Keratinocyte (primary cell): ENCODE measurements at regions not wholly inside any gene's neighbourhood (a gene's known extent, or its start where the extent isn't known, plus 50 kb on each side); places are given as distances from the start of the nearest gene placed in this dataset.
"Not testable (repeated sequence)": the region's sequence is repeated elsewhere in the genome, so short reads cannot be mapped to it uniquely, and the experiment has no call there.

ENCODE experiments used
- DNase-seq: peaks from one replicate; pipeline ENCODE4 v3.0.0-alpha.2; 2011; ENCODE audit warnings: low read depth, missing footprints, low spot score
- FAIRE-seq: peaks from 2 replicates; lab custom pipeline; 2011; peaks lifted over from hg19 to GRCh38; lab: Jason Lieb, UNC
- H2AFZ ChIP-seq: 2 replicates; pipeline ENCODE4 v1.6.0; 2012; ENCODE audit warnings: low read length, control low read depth, inconsistent platforms; ENCODE audit not compliant: control insufficient read depth
- H3K27ac ChIP-seq: 2 replicates; pipeline ENCODE4 v1.5.1; 2011; ENCODE audit warnings: low read length; ENCODE audit not compliant: control insufficient read depth, insufficient read depth
- H3K27me3 ChIP-seq: 3 replicates; pipeline ENCODE4 v1.6.0; 2011; ENCODE audit warnings: low read length; ENCODE audit not compliant: control insufficient read depth, insufficient read depth; ENCODE audit errors: extremely low read depth
- H3K36me3 ChIP-seq, 2 experiments: 2 replicates in 1 of 2; 3 replicates in 1 of 2; pipeline ENCODE4 v1.5.1; 2011; ENCODE audit warnings: low read length in 2 of 2, mild to moderate bottlenecking in 1 of 2; ENCODE audit not compliant: control insufficient read depth in 2 of 2, insufficient read depth in 2 of 2; ENCODE audit errors: extremely low read depth in 1 of 2
- H3K4me1 ChIP-seq: 3 replicates; pipeline ENCODE4 v1.5.1; 2011; ENCODE audit warnings: low read length; ENCODE audit not compliant: control insufficient read depth, insufficient read depth; ENCODE audit errors: extremely low read depth
- H3K4me2 ChIP-seq: 3 replicates; pipeline ENCODE4 v1.6.0; 2011; ENCODE audit warnings: low read depth, low read length; ENCODE audit not compliant: control insufficient read depth, insufficient read depth; ENCODE audit errors: extremely low read depth
- H3K4me3 ChIP-seq, 3 experiments: fragments of 200-600 bp in 1 of 3; sonication (generic) in 1 of 3; 2 replicates in 2 of 3; 3 replicates in 1 of 3; pipeline ENCODE4 v1.5.1; 2011 to 2016; ENCODE audit warnings: low read length in 3 of 3, mild to moderate bottlenecking in 3 of 3, control low read depth in 2 of 3, inconsistent platforms in 1 of 3, low read depth in 1 of 3, mixed read lengths in 1 of 3, mixed run types in 1 of 3, moderate library complexity in 1 of 3; ENCODE audit not compliant: control insufficient read depth in 2 of 3, insufficient read depth in 2 of 3; ENCODE audit errors: extremely low read depth in 1 of 3
- H3K79me2 ChIP-seq: 2 replicates; pipeline ENCODE4 v1.6.0; 2012; ENCODE audit warnings: low read length; ENCODE audit not compliant: control insufficient read depth, insufficient read depth
- H3K9ac ChIP-seq: 3 replicates; pipeline ENCODE4 v1.6.0; 2011; ENCODE audit warnings: low read length; ENCODE audit not compliant: control insufficient read depth, insufficient read depth; ENCODE audit errors: extremely low read depth
- H3K9me1 ChIP-seq: 3 replicates; pipeline ENCODE4 v1.6.0; 2011; ENCODE audit warnings: low read length; ENCODE audit not compliant: control insufficient read depth, insufficient read depth; ENCODE audit errors: extremely low read depth
- H3K9me3 ChIP-seq: 2 replicates; pipeline ENCODE4 v1.5.1; 2012; ENCODE audit warnings: low read depth, low read length; ENCODE audit not compliant: control insufficient read depth
- H4K20me1 ChIP-seq: 3 replicates; pipeline ENCODE4 v1.6.0; 2011; ENCODE audit warnings: low read length; ENCODE audit not compliant: control insufficient read depth, insufficient read depth; ENCODE audit errors: extremely low read depth
- EZH2 ChIP-seq: IDR thresholded peaks from one replicate; pipeline ENCODE4 v1.6.1; 2012; ENCODE audit warnings: inconsistent platforms, mild to moderate bottlenecking, low read length, moderate library complexity
- dilution Hi-C: fragments of 300-500 bp; cut with MboI; formaldehyde crosslinking; loops from one replicate; pipeline ENCODE4 v1.7.0; 2020; ENCODE audit warnings: low sequenced_read_pairs; ENCODE audit not compliant: extremely low pct_ligation_motif_present
- TF ChIP-seq, protein P1 (sequence below), 3 experiments: IDR thresholded peaks in 1 of 3; conservative IDR thresholded peaks in 1 of 3; optimal IDR thresholded peaks in 1 of 3; 2 replicates in 2 of 3; 3 replicates in 1 of 3; pipeline versions ENCODE3 to v1.5.1; 2011; ENCODE audit warnings: low read length in 3 of 3, mild to moderate bottlenecking in 3 of 3, moderate library complexity in 2 of 3, control low read depth in 1 of 3, inconsistent platforms in 1 of 3; ENCODE audit not compliant: insufficient read depth in 2 of 3; ENCODE audit errors: extremely low read depth in 1 of 3

DNA sequence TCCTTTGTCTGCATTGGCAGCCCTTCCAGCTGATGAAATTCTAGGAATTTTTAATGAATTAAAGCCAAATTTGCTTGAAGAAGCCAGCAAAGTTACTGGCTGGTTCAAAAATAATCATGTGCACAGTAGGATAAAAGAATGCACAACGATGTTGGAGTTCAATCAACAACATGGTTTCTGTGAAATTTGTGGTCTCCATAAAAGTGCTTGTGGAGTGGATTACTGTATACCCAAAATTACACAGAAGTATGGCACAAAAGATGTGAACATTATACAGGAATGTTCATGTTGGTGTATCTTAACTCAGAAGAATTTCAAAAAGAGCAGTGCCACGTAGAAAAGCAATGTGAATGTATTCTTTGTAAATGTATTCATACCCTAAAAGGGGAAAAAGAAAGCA lies 105.0 kb upstream of the METAP2 start:
- TF ChIP-seq, protein P1, sequence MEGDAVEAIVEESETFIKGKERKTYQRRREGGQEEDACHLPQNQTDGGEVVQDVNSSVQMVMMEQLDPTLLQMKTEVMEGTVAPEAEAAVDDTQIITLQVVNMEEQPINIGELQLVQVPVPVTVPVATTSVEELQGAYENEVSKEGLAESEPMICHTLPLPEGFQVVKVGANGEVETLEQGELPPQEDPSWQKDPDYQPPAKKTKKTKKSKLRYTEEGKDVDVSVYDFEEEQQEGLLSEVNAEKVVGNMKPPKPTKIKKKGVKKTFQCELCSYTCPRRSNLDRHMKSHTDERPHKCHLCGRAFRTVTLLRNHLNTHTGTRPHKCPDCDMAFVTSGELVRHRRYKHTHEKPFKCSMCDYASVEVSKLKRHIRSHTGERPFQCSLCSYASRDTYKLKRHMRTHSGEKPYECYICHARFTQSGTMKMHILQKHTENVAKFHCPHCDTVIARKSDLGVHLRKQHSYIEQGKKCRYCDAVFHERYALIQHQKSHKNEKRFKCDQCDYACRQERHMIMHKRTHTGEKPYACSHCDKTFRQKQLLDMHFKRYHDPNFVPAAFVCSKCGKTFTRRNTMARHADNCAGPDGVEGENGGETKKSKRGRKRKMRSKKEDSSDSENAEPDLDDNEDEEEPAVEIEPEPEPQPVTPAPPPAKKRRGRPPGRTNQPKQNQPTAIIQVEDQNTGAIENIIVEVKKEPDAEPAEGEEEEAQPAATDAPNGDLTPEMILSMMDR (optimal IDR thresholded peaks at IDR 0.05 in 1 of 3, IDR thresholded peaks at IDR 0.05 in 1 of 3, conservative IDR thresholded peaks at IDR 0.05 in 1 of 3; ENCODE audit: extremely low read depth in 1 of 3, insufficient read depth in 2 of 3, low read length in 3 of 3): no peak
- no peak for TF ChIP-seq EZH2
- no peak overlapping the region for H3K9ac ChIP-seq
- H3K4me3 ChIP-seq: no peak overlapping the region
- no peaks in the 10 kb centered on the region for H3K9me1 ChIP-seq
- H3K27ac ChIP-seq: no peak overlapping the region
- no peak overlapping the region for H3K4me2 ChIP-seq
- H3K4me1 ChIP-seq: no peaks in the 10 kb centered on the region
- no peaks in the 10 kb centered on the region for H3K27me3 ChIP-seq
- no peak for FAIRE-seq
- no peak overlapping the region for H2AFZ ChIP-seq
- DNase-seq: no peak
- no peaks in the 10 kb centered on the region for H4K20me1 ChIP-seq
- dilution Hi-C loops: no loop called here
- no peaks in the 10 kb centered on the region for H3K9me3 ChIP-seq
- H3K79me2 ChIP-seq: no peaks in the 10 kb centered on the region
- H3K36me3 ChIP-seq: no peaks in the 10 kb centered on the region

DNA sequence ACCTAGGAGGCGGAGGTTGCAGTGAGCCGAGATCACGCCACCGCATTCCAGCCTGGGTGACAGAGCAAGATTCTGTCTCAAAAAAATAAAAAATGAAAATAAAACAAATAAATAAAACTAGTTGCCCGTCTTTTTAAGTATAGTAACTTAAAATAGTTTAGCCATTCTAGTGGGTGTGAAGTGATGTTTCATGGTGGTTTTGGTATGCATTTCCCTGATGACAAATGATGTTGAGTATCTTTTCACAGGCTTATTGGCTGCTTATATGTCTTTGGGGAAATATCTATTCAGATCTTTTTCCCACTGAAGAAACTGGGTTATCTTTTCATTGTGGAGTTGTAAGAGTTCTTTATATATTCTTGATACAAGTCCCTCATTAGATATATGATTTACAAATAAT lies 102.4 kb upstream of the METAP2 start:
- H3K36me3 ChIP-seq: no peaks in the 10 kb centered on the region
- no peak overlapping the region for H2AFZ ChIP-seq
- no peaks in the 10 kb centered on the region for H3K9me3 ChIP-seq
- no peaks in the 10 kb centered on the region for H3K4me1 ChIP-seq
- no peak overlapping the region for H3K9ac ChIP-seq
- dilution Hi-C loops: no loop called here
- H3K4me3 ChIP-seq: no peak overlapping the region
- no peaks in the 10 kb centered on the region for H3K9me1 ChIP-seq
- FAIRE-seq (no peak), DNase-seq (no peak)
- no peak overlapping the region for H3K27ac ChIP-seq
- H4K20me1 ChIP-seq: no peaks in the 10 kb centered on the region
- H3K79me2 ChIP-seq: no peaks in the 10 kb centered on the region
- no peak overlapping the region for H3K4me2 ChIP-seq
- no peaks in the 10 kb centered on the region for H3K27me3 ChIP-seq
- TF ChIP-seq EZH2: no peak
- TF ChIP-seq, protein P1 (optimal IDR thresholded peaks at IDR 0.05 in 1 of 3, IDR thresholded peaks at IDR 0.05 in 1 of 3, conservative IDR thresholded peaks at IDR 0.05 in 1 of 3; ENCODE audit: extremely low read depth in 1 of 3, insufficient read depth in 2 of 3, low read length in 3 of 3): no peak

DNA sequence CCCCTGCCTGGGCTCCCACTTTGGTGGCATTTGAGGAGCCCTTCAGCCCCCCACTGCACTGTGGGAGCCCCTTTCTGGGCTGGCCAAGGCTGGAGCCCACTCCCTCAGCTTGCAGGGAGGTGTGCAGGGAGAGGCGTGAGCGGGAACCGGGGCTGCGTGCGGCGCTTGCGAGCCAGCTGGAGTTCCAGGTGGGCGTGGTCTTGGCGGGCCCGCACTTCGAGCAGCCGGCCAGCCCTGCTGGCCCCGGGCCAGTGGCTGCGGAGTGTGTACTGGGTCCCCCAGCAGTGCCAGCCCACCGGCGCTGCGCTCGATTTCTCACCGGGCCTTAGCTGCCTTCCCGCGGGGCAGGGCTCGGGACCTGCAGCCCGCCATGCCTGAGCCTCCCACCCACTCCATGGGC lies 94.5 kb upstream of the METAP2 start:
- H3K4me2 ChIP-seq, DNase-seq, H2AFZ ChIP-seq, H3K36me3 ChIP-seq, H3K9ac ChIP-seq, FAIRE-seq, H3K4me1 ChIP-seq, H3K9me3 ChIP-seq, H3K9me1 ChIP-seq, dilution Hi-C loops, H3K27me3 ChIP-seq, H3K4me3 ChIP-seq, H3K79me2 ChIP-seq, H4K20me1 ChIP-seq, H3K27ac ChIP-seq: not testable (repeated sequence)

DNA sequence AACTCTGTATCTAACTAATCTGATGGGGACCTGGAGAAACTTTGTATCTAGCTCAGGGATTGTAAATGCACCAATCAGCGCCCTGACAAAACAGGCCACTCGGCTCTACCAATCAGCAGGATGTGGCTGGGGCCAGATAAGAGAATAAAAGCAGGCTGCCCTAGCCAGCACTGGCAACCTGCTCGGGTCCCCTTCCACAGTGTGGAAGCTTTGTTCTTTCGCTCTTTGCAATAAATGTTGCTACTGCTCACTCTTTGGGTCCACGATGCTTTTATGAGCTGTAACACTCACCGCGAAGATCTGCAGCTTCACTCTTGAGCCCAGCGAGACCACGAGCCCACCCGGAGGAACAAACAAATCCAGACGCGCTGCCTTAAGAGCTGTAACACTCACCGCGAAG lies 93.6 kb upstream of the METAP2 start:
- H3K4me3 ChIP-seq, H3K79me2 ChIP-seq, H4K20me1 ChIP-seq, DNase-seq, H3K4me2 ChIP-seq, H3K9me3 ChIP-seq, dilution Hi-C loops, H3K27ac ChIP-seq, H2AFZ ChIP-seq, H3K9ac ChIP-seq, H3K9me1 ChIP-seq, H3K36me3 ChIP-seq, FAIRE-seq, H3K4me1 ChIP-seq, H3K27me3 ChIP-seq: not testable (repeated sequence)
